Fibroblast of pulmonary artery (primary cell): ENCODE measurements at regions not wholly inside any gene's neighbourhood (a gene's known extent, or its start where the extent isn't known, plus 50 kb on each side); places are given as distances from the start of the nearest gene placed in this dataset.

ENCODE experiments used
- DNase-seq: peaks from one replicate; pipeline ENCODE4 v3.0.0-alpha.2; 2010; ENCODE audit warnings: low read depth
- H3K4me3 ChIP-seq: replicated peaks from 2 replicates; pipeline ENCODE4 v1.5.1; 2011; ENCODE audit warnings: low read depth, mild to moderate bottlenecking, control low read depth, low read length, moderate library complexity
- CTCF ChIP-seq: IDR thresholded peaks from 2 replicates; pipeline ENCODE4 v1.5.1; 2011; ENCODE audit warnings: mild to moderate bottlenecking, control low read depth, low read length, inconsistent platforms; ENCODE audit errors: missing control alignments

GRCh38 chr6:145143379-145143778 is 591.9 kb downstream of the EPM2A start:
- DNase-seq, result no peak
- no peak overlapping the region for H3K4me3 ChIP-seq
- no peak for TF ChIP-seq CTCF

GRCh38 chr6:145147559-145147958 is 587.8 kb downstream of the EPM2A start:
- no peak overlapping the region for H3K4me3 ChIP-seq
- no peak for TF ChIP-seq CTCF
- DNase-seq, result no peak

GRCh38 chr6:145147981-145148749 is 587.2 kb downstream of the EPM2A start:
- TF ChIP-seq CTCF, result no peak
- H3K4me3 ChIP-seq, result no peak overlapping the region
- DNase-seq, result peak; percentile 29

- TF ChIP-seq CTCF, result no peak
- no peak for DNase-seq
- no peak overlapping the region for H3K4me3 ChIP-seq
Observed at GRCh38 chr6:145148776-145149175, 586.5 kb downstream of the EPM2A start.

GRCh38 chr6:145151624-145152023 is 583.7 kb downstream of the EPM2A start:
- TF ChIP-seq CTCF, result no peak
- peak; percentile 15 for DNase-seq
- H3K4me3 ChIP-seq, result no peak overlapping the region

GRCh38 chr6:145153495-145153894 is 581.8 kb downstream of the EPM2A start:
- TF ChIP-seq CTCF, result no peak
- DNase-seq, result no peak
- H3K4me3 ChIP-seq, result no peak overlapping the region

GRCh38 chr6:145155411-145155810 is 579.9 kb downstream of the EPM2A start:
- no peak overlapping the region for H3K4me3 ChIP-seq
- no peak for DNase-seq
- no peak for TF ChIP-seq CTCF
